Stimulated activated CD8-positive, alpha-beta memory T cell treated with anti-CD3 and anti-CD28 coated beads, Interleukin-7, amount 100 ng/mL, for 48 hours (primary cell): ENCODE measurements at regions not wholly inside any gene's neighbourhood (a gene's known extent, or its start where the extent isn't known, plus 50 kb on each side); places are given as distances from the start of the nearest gene placed in this dataset.

ENCODE experiments used
- DNase-seq, 2 donors: peaks; one replicate each; pipeline ENCODE4 v3.0.0-alpha.2; 2020; ENCODE audit warnings: low read depth in 1 of 2; ENCODE audit errors: extremely low read depth in 1 of 2

DNA sequence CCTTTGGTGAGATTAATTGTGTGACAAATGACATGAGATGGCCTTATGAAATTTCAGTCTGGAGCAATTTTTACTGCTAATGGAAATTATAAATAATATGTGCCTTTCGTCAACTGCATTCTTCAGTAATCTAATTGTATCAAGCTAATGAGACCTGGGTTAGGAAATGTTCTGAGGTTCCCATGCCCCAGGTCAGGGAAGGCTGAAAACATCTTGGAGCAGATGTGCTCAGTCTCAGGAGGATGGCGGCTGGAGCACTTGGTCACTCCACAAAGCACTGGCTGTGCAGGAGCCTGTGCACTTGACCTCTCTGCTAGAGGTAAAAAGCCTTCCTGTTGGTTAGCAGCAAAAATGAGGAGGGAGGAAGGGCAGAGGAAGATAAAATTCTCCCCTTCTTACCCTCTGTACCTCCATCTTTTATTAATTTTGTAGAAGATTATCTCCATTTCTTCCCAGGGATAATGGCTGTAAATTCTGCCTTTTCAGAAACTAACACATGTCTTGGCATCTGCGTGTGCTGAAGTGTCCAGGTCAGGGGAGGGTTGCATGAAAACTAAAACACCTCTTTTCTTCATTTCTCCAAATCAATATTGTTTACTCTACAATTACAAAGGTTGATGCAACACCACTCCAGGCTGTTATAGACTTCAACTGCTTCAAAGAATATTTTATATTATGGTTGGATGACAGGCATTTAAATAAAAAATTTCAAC is 1606.4 kb upstream of the ACVR2A start:
- DNase-seq: no peak

DNA sequence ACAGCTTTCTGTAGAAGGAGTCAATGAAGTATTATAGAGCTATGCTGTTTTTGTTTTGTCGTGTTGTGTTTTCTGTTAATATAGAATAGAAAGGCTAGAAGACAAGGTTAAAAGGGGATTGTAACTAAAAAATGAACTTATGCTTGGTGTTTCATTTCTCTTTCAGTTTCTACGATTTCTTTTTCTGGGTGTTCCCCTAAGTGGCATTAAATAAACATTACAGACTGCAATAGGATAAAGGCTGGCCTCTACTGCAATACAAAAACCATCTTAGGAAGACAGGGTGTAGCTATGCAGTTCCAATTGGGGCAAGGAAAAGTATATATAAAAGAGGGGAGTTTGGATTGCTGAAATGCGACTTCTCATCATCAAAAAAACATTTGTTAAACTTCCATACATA is 1609.7 kb upstream of the ACVR2A start:
- no peak for DNase-seq

DNA sequence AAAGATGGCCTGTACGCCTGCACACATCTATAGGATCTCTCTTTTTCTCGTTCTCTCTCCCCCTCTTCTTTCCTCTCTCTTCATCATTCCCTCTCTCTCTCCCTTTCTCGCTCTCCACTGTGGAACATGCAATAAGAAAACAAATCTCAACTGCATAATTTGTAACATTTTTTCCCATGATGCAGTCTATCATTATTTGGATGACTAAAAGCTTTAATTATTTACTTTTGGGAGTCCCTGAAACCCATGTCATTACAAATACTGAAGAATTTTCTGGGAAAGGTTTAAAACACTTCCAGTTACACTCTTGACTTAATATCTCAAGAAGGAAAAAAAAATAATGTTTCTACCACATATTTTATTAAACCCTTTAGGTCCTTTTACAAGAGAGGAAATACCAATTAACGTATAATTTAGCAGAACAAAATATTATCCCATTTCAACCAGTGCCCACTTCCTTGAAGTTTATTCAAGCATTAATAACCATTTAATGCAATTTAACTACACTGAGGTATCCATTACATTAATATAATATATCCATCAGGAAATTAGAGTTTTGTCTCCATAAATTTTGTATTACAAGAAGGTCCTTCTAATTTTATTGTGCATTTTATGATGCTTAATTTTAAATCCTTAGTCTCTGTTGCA is 1615.2 kb upstream of the ACVR2A start:
- DNase-seq: no peak

DNA sequence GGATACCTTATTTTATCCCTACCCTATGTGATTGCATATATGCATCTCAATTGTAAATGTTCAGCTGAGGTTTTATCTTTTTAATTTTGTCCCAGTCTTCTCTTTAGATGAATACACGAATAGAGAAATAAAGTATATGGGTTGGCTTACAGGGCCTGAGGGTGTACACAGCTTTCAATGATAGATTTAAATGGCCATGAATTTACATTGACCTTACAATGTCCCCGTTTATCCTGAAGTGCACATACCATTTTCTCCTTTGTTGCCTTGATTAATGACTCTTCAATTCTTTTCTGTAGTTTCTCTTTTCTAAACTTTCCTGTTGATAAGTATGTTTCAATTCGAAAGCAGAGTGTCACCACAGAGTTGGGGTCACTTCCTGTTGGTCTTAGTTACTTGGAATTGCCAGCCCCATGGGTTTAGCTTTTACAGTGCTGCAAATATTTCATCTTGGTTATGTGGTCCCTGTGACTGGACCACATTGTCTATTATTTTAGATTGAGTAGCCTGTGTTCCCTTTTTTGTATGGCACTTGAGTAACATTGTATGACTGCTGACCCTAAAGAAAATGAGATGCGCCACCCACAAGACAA is 1616.3 kb upstream of the ACVR2A start:
- DNase-seq: no peak

DNA sequence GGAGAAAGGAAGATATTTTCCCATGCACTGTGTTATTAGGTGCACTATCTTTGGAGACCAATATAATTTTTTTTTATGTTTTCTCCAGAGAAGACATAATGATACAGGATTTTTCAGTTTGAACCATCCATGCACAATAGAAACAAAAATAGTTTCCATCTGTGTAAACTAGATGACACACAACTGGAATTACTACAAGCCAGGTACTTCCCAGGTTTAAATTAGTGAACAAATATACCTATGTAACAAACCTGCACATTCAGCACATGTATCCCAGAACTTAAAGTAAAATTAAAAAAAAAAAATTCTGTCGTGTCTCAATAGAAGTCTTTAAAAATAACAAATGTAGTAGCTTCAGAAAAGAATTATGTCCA is 1616.8 kb upstream of the ACVR2A start:
- no peak for DNase-seq

DNA sequence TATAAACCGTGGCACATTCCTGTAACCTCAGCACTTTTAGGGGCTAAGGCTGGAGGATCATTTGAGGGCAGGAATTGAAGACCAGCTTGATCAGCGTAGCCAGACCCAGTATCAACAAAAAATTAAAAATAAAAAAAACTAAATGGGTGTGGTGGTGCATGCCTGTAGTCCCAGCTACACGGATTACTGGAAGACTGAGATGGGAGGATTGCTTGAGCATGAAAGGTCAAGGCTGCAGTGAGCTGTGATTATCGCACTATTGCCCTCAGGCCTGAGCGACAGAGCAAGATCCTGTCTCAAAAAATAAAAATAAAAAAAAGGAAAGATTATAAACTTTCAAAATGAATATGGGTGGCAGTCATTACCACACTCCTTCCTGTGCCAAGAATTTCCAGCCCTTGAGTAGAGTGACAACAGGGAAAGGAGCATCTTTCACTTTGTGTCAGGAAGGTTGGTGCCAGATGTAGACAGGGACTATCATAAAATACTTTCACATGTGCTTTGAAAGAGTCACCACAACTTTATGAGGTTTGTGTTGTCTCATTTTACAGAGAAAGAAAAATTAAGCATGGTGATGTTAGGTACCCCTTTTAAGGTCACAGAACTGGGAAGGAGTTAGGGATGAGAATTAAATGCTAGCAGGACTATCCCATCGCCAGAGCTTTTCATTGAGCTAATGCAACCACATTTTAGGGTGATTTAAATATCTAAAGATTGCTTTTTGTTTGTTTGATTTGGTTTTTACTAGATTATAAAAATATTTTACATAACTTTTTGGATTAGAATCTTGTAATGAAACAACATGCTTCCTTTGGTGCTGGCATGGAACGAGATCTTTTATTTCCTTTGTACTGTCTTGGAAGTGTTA is 1617.4 kb upstream of the ACVR2A start:
- no peak for DNase-seq

DNA sequence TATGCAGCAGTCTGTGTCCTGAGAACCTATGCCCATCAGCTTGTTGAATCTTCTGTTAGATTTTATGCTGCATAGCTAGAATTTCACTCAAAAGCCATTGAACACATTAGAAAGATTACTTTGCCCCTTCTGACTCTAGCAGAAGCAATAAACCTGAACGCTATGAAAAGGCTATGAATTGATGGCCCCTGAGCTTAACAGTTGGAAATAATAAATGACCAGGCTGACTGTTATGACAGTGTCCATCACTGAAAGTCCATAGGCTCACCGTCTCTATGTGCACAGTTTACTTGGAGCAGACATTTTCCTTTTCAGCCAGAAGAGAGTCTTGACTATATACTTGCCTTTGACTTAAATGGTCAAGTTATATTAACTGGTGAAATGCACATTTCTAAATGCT is 1618.8 kb upstream of the ACVR2A start:
- DNase-seq: no peak

DNA sequence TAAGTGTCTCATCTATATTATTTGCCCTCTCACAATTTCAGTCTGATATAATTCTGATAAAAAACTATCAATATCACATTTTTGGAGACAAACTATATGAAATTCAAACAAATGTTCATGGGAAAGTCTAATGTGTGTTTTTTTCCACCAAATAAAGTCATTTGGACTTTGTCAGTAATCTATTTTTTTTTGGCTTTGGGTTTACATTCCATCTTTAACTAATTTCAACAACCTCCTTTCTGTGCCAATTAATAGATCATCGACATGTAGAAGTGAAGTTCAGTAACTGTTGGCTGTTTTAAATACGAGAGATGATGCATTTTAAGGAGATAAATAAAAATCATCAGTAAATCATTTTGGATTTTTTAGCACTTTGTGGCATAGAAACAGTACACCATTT is 1623.0 kb upstream of the ACVR2A start:
- no peak for DNase-seq

DNA sequence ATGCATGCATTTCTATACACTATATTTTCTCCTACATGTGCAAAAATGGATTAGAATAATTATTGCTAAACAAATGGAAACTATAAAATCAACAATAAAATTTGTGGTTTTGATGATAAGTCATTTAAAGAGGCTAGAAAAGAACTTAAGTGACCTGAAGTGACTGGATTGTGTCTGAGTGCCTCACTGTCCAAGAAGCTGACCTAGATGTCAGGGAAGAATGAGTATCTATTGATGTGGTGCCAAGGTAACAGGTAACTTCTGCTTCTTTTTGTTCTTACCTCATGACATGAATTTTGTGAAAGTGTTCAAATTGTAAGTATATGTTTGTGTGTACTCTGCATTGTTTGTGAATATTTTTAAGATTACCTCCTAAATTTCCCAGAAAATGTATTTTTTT is 1623.9 kb upstream of the ACVR2A start:
- no peak for DNase-seq

DNA sequence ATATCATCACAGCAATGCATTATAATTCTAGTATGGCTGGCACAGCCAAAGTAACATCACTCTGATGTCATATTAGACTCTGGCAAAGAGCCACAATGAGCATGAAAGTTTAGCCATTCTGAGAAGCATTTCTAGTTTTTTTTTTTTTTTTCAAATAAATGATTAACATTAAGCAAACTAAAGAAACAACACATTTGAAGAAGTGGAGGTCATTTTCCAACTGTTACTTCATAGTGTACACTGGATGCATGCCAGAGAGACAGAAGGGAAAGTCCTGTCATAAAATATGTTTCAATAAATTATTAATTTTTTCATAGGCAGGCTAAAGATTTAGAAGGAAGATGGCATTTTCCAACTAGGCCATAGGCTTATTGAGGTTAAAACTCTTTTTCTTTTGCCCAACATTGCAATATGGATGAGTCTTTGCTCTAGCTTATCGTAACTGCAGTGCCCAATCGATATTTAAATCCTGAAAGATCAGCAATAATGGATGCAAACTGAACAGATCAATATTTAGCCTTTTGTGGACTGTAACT is 1630.4 kb upstream of the ACVR2A start:
- no peak for DNase-seq

DNA sequence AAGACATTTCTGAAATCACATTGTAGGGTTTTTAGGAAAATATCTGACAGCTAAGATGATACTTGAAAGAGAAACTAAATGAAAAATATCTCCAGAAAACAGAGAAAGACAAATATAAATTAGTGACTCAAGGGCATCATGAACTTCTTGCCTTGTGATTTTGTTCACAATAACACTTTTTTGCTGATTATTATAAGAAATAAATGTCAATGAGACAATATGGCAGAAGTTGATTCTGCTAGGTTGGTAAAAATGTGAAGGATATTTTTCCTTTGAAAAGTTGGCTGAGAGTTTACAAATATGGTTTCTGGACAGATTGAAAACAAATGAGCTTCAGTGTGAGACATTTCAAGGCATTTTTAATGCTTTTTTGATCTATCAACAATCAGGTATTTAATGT is 1631.2 kb upstream of the ACVR2A start:
- DNase-seq: no peak

DNA sequence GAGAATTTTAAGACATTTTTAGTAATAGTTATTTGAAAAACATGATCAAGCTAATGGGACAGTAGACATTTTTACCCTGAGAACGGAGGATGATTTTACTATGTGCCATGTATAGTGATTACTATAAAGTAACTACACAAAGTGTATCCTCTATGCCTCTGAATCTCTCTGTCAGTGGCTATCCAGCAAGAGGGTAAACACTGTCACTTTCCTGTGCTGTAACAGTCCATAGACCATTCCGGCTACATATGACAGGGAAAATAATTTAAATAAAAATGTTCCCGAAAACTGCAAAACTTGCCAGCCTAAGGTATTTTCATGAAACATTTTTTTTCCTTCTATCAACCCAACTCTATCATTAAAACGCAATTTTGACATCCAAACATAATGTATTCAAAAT is 1632.2 kb upstream of the ACVR2A start:
- no peak for DNase-seq

DNA sequence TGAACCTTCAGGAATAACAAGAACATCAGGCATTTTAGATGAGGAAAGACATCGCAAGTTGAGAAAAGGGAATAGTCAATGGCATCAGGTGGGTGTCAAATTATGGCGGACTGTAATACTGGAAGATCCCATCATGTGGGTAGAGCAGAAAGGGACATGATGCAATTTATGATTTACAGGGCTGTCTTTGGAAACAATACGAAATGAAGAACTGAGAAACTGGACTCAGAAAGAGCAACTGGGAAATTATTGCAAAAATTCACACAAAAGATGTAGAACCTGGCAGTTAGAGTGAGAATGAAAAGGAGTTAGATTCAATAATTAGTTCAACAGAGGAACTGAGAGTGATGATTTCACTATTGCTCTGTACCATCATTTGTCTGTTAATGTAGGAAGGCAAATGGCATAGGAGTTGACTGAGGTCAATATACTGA is 1635.0 kb upstream of the ACVR2A start:
- no peak for DNase-seq

DNA sequence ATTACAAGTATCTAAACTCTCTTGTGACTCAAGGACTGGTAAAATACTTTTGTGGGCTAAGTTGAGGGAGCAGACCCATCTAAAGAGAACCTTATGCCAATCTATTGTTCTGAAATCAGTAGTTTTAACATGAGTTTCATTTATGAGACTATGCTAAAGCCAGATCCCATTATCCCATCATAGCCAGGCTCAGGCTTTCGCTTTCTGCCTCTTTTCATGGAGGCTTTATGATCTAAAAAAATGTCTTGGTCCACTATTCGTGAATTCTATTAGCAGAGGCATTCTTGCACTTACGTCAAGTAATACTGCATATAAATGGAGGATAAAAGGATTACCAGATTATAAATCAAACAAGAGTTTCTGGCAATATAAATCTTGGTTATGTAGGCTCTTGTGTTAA is 1636.9 kb upstream of the ACVR2A start:
- DNase-seq: no peak

DNA sequence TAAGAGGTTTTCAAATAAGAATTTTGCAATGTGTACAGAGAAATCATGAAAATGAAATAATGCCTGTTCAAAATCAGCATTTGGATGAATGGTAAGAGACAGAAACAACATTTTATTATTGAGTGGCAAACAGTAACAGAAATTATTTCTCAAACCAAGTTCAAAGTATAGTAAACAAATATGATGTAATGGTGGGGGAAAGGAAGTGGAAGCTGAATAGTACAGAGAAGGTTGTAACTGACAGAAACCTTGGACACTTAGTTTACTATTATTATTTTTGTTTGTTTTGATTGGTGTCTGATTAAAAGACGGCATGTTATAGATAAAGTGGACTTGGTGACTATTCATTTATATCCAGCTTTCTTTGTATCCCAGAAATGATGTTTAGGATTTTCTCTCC is 1637.4 kb upstream of the ACVR2A start:
- no peak for DNase-seq

DNA sequence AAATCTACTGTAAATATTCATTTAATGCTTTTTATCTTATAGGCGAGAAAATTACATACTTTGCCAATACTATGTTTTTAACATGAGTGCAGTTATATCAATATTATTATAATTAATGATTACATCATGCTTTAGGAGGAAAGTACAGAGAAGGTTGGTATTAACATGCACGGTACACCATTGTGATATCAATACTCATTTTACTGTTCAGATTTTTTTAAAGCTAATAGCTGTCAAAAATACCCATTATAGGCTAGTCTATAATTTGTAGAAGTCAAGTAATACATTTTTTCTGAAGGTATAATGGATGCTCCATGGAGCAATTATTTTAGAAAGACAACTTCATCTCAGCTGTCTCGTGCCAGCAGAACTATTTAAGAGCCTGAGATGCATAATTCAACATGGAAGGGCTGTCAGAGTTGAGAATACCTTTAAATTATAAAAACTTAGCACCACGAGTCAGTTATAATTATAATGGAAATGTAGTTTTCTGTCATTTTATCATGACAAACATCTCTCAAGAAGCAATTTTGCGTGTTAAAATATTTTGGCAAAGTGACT is 1641.7 kb upstream of the ACVR2A start:
- DNase-seq: no peak

DNA sequence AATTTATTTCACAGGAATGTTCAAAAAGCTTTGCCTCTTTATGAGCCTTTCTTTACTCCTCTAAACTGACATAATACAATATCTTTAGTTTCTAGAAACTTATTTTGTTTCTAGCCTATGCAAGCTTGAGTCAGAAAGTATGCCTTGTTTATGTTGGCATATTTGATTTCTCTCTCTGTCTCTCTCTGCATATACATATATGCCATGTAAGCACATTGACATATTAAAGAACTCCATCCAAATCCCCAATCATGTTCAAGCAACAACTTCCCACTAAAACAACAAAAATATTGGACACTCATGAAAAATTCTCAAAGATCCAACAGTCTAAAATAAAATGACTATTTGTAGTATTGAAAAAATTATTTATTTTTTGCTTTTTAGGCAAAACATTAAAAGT is 1651.2 kb upstream of the ACVR2A start:
- DNase-seq: no peak

DNA sequence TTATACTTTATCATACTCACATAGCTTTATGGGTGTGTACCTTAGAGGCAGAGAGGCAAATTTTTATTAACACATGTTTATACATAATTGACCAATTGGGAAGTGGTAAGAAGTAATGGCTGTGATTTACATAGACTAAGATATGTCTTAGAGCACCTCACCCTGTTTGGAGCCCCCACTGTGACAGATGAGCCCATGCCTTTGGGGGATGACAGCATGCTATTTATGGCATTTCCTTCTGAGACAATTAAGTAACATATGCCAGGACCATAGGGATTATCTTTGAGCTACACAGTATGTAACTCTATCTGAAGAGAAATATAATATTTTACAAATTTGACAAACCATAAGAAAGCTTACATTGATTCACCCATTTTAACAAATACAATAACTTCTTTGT is 1655.3 kb upstream of the ACVR2A start:
- DNase-seq: no peak

DNA sequence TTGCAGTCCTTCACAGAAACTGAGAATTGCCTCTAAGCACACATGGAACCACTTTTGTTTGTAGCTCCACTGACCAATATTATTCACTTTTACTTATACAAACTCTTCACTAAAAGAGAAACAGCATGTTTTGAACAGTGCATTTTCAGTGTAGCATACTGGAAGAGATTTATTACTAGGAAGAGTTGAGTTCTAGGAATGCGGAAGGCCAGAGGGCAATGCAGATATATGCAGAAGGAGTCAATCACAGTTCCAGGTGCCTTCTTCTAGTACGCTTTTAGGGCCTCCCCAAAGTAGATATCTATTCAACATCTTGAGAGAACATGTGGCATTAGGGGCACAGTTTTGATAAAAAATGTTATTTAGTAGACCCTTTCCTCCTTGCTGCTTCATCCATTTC is 1654.0 kb upstream of the ZEB2 start:
- DNase-seq: no peak

DNA sequence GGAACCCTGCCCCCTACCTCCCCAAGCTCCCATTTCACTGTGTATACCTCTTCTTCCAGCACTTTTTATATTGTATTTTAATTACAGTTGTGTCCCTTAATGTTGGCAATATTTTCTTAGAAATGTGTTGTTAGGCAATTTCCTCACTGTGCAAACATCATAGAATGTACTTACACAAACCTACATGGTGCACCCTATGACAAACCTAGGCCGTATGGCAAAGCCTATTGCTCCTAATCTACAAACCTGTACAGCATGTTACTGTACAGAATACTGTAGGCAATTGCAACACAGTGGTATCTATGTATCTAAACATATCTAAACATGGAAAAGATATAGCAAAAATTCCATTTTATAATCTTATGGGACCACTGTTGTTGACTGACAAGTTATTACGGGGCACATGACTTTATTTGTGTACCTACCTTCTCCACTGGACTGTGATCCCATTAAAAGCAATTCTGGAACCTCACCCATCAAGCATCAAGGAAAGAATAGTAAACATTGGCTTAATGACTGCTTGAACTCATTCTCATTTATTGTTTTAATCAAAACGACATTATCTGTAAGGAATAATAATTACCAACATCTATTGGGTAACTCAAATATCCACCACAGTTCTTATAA is 1641.5 kb upstream of the ZEB2 start:
- DNase-seq: no peak
